ENCODE measurements at regions not wholly inside any gene's neighbourhood (a gene's known extent, or its start where the extent isn't known, plus 50 kb on each side); places are given as distances from the start of the nearest gene placed in this dataset.

GRCh38 chr7:134375206-134375605, 58.5 kb upstream of the SLC35B4 start:
- Histone ChIP-seq H3K4me1 (ENCODE audit: control insufficient read depth, insufficient read depth, low read length) (no peaks in the 10 kb centered on the region), H3K27me3 (ENCODE audit: control insufficient read depth, insufficient read depth, low read length) (peaks cover 9% of the 10 kb centered on the region; the same call in 1 of the 2 replicates), H3K36me3 (ENCODE audit: control insufficient read depth, insufficient read depth, low read length) (no peaks in the 10 kb centered on the region), H3K27ac (ENCODE audit: low read length) (no peak overlapping the region), H3K4me3 (ENCODE audit: low read depth in 2 of 2, low read length in 2 of 2) (no peak overlapping the region), H3K9me3 (ENCODE audit: control insufficient read depth, insufficient read depth, low read depth, low read length) (no peaks in the 10 kb centered on the region)
- intact Hi-C loops (cut with micrococcal nuclease; ENCODE audit: unreplicated experiment) (no loop called here), in situ Hi-C loops (cut with HindIII; ENCODE audit: low pct_unique_long_range_greater_than_20kb, low sequenced_read_pairs) (no loop called here)
- ChIA-PET CTCF (no interaction called here), POLR2A (no interaction called here)
- ATAC-seq (no peak), DNase-seq (ENCODE audit: low read depth, low spot score) (no peak)
- BruUV-seq (replicated peaks): no TSS peak
- TF ChIP-seq CTCF (IDR thresholded peaks at IDR 0.05) (no peak), SIN3A (IDR thresholded peaks at IDR 0.05; ENCODE audit: borderline replicate concordance, insufficient read depth, low read depth, low read length) (no peak), POLR2AphosphoS5 (IDR thresholded peaks at IDR 0.05; ENCODE audit: low read depth, low read length) (no peak), REST (IDR thresholded peaks at IDR 0.05; ENCODE audit: insufficient read depth in 1 of 2, low read depth in 2 of 2, low read length in 1 of 2) (no peak)

GRCh38 chr7:134374791-134375190, 58.1 kb upstream of the SLC35B4 start:
- TF ChIP-seq SIN3A (IDR thresholded peaks at IDR 0.05; ENCODE audit: borderline replicate concordance, insufficient read depth, low read depth, low read length) (no peak), CTCF (IDR thresholded peaks at IDR 0.05) (no peak), TCF7L2 (IDR thresholded peaks at IDR 0.05; ENCODE audit: low read depth, low read length) (no peak), REST (IDR thresholded peaks at IDR 0.05; ENCODE audit: insufficient read depth in 1 of 2, low read depth in 2 of 2, low read length in 1 of 2) (no peak), POLR2AphosphoS5 (IDR thresholded peaks at IDR 0.05; ENCODE audit: low read depth, low read length) (no peak)
- no peaks in the 10 kb centered on the region for H3K9me3 ChIP-seq (ENCODE audit: control insufficient read depth, insufficient read depth, low read depth, low read length)
- in situ Hi-C loops (cut with HindIII; ENCODE audit: low pct_unique_long_range_greater_than_20kb, low sequenced_read_pairs): no loop called here
- no peaks in the 10 kb centered on the region for H3K4me1 ChIP-seq (ENCODE audit: control insufficient read depth, insufficient read depth, low read length)
- intact Hi-C loops (cut with micrococcal nuclease; ENCODE audit: unreplicated experiment): no loop called here
- no peak overlapping the region for H3K4me3 ChIP-seq (ENCODE audit: low read depth in 2 of 2, low read length in 2 of 2)
- ATAC-seq: no peak
- ChIA-PET POLR2A (no interaction called here), CTCF (no interaction called here)
- H3K27ac ChIP-seq (ENCODE audit: low read length): no peak overlapping the region
- BruUV-seq (replicated peaks): no TSS peak
- no peak for DNase-seq (ENCODE audit: low read depth, low spot score)
- no peaks in the 10 kb centered on the region for H3K36me3 ChIP-seq (ENCODE audit: control insufficient read depth, insufficient read depth, low read length)
- peaks cover 9% of the 10 kb centered on the region; the same call in 1 of the 2 replicates for H3K27me3 ChIP-seq (ENCODE audit: control insufficient read depth, insufficient read depth, low read length)
